Calu3 (cell line): ENCODE measurements at regions not wholly inside any gene's neighbourhood (a gene's known extent, or its start where the extent isn't known, plus 50 kb on each side); places are given as distances from the start of the nearest gene placed in this dataset.

Source experiments
- BruUV-seq: library from RNA; stranded (reverse); fragments of 400-500 nt; replicated peaks from 2 replicates; lab custom pipeline; 2021; lab: Mats Ljungman, UMichigan
- CTCF ChIA-PET: fragments of 300-600 bp; sonication (Branson Sonifier 250); formaldehyde crosslinking; loops from one replicate; lab custom pipeline; 2022; ENCODE audit warnings: antibody characterized with exemption; lab: Charles Lee
- DNase-seq: peaks from one replicate; pipeline ENCODE4 v3.0.0; 2022
- H3K27ac Mint-ChIP-seq: one replicate; pipeline ENCODE4 v1.8.0; 2022; ENCODE audit warnings: mixed read lengths; ENCODE audit not compliant: unreplicated experiment
- H3K27me3 Mint-ChIP-seq: one replicate; pipeline ENCODE4 v1.8.0; 2022; ENCODE audit warnings: mixed read lengths; ENCODE audit not compliant: unreplicated experiment
- H3K36me3 Mint-ChIP-seq: one replicate; pipeline ENCODE4 v1.8.0; 2022; ENCODE audit warnings: mild to moderate bottlenecking, moderate library complexity, mixed read lengths; ENCODE audit not compliant: insufficient read depth, unreplicated experiment
- H3K4me1 Mint-ChIP-seq: one replicate; pipeline ENCODE4 v1.8.0; 2022; ENCODE audit warnings: mild to moderate bottlenecking, low read depth, mixed read lengths; ENCODE audit not compliant: unreplicated experiment
- H3K4me3 Mint-ChIP-seq: one replicate; pipeline ENCODE4 v1.8.0; 2022; ENCODE audit warnings: mild to moderate bottlenecking, low read depth, moderate library complexity, mixed read lengths; ENCODE audit not compliant: unreplicated experiment
- H3K9me3 Mint-ChIP-seq: one replicate; pipeline ENCODE4 v1.8.0; 2022; ENCODE audit warnings: low read depth, mixed read lengths; ENCODE audit not compliant: unreplicated experiment
- intact Hi-C: fragments of 100-400 bp; cut with micrococcal nuclease; formaldehyde crosslinking; loops from one replicate; pipeline ENCODE4 v1.10.0; 2022; ENCODE audit not compliant: unreplicated experiment
- TF ChIP-seq, protein P1 (sequence below): fragments of 200-600 bp; IDR thresholded peaks from one replicate; pipeline ENCODE4 v1.8.0; 2022; ENCODE audit warnings: antibody characterized with exemption; ENCODE audit not compliant: unreplicated experiment

GRCh38 chr5:60370508-60370907 is 329.5 kb downstream of the DEPDC1B start:
- no peaks in the 10 kb centered on the region for H3K27me3 Mint-ChIP-seq
- BruUV-seq, result no TSS peak
- TF ChIP-seq, protein P1, sequence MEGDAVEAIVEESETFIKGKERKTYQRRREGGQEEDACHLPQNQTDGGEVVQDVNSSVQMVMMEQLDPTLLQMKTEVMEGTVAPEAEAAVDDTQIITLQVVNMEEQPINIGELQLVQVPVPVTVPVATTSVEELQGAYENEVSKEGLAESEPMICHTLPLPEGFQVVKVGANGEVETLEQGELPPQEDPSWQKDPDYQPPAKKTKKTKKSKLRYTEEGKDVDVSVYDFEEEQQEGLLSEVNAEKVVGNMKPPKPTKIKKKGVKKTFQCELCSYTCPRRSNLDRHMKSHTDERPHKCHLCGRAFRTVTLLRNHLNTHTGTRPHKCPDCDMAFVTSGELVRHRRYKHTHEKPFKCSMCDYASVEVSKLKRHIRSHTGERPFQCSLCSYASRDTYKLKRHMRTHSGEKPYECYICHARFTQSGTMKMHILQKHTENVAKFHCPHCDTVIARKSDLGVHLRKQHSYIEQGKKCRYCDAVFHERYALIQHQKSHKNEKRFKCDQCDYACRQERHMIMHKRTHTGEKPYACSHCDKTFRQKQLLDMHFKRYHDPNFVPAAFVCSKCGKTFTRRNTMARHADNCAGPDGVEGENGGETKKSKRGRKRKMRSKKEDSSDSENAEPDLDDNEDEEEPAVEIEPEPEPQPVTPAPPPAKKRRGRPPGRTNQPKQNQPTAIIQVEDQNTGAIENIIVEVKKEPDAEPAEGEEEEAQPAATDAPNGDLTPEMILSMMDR, result no peak
- intact Hi-C loops, result no loop called here
- no peaks in the 10 kb centered on the region for H3K36me3 Mint-ChIP-seq
- DNase-seq, result no peak
- H3K4me1 Mint-ChIP-seq, result peaks cover 10% of the 10 kb centered on the region
- CTCF ChIA-PET, result no interaction called here
- no peak overlapping the region for H3K4me3 Mint-ChIP-seq
- H3K9me3 Mint-ChIP-seq, result no peaks in the 10 kb centered on the region
- H3K27ac Mint-ChIP-seq, result no peak overlapping the region

- Mint-ChIP-seq H3K27me3 (no peaks in the 10 kb centered on the region), H3K27ac (no peak overlapping the region), H3K36me3 (no peaks in the 10 kb centered on the region), H3K9me3 (no peaks in the 10 kb centered on the region), H3K4me3 (no peak overlapping the region), H3K4me1 (peaks cover 10% of the 10 kb centered on the region)
- TF ChIP-seq, protein P1, result no peak
- no peak for DNase-seq
- no TSS peak for BruUV-seq
- CTCF ChIA-PET, result no interaction called here
- intact Hi-C loops, result no loop called here
These were observed 330.6 kb downstream of the DEPDC1B start for GRCh38 chr5:60369391-60369790.

DNA sequence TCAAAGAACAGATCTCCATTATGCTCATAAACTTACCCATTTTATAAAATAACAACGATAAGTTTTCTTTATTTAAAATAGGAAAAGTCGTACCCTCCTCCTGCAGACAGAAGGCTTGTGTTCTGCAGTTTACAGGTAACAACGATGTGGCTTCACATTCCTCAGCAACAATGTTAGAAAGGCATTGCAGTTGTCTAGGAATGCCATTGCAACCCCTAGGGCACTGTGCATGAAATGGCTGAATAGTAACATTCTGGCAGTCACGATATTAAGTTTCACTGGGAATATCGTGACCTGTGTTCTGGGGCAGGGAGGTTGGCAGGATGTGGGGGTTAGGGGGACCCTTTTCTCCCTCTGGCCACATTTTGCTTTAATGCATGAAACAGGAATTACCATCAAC is 331.9 kb downstream of the DEPDC1B start:
- intact Hi-C loops, result no loop called here
- Mint-ChIP-seq H3K27ac (no peak overlapping the region), H3K36me3 (no peaks in the 10 kb centered on the region), H3K4me3 (no peak overlapping the region), H3K9me3 (no peaks in the 10 kb centered on the region), H3K27me3 (no peaks in the 10 kb centered on the region), H3K4me1 (peaks cover 9% of the 10 kb centered on the region)
- TF ChIP-seq, protein P1, result no peak
- CTCF ChIA-PET, result no interaction called here
- no TSS peak for BruUV-seq
- no peak for DNase-seq

- TF ChIP-seq, protein P1, result no peak
- BruUV-seq, result no TSS peak
- Mint-ChIP-seq H3K4me3 (no peak overlapping the region), H3K4me1 (no peaks in the 10 kb centered on the region), H3K27me3 (no peaks in the 10 kb centered on the region), H3K27ac (no peak overlapping the region), H3K9me3 (no peaks in the 10 kb centered on the region), H3K36me3 (no peaks in the 10 kb centered on the region)
- CTCF ChIA-PET, result no interaction called here
- intact Hi-C loops, result no loop called here
- no peak for DNase-seq
These were observed 333.5 kb downstream of the DEPDC1B start for GRCh38 chr5:60366489-60366888.
